Breast epithelium (tissue), 3 donors: ENCODE measurements at regions not wholly inside any gene's neighbourhood (a gene's known extent, or its start where the extent isn't known, plus 50 kb on each side); places are given as distances from the start of the nearest gene placed in this dataset.

ENCODE experiments used
- POLR2A ChIP-seq: fragments of 450-650 bp; IDR thresholded peaks from one replicate; pipeline ENCODE4 v1.6.1; 2016; ENCODE audit warnings: antibody characterized with exemption, mild to moderate bottlenecking, moderate library complexity
- POLR2AphosphoS5 ChIP-seq, 3 donors: sonication (generic); formaldehyde crosslinking; IDR thresholded peaks; one replicate each; pipeline ENCODE4 v1.6.1; 2017; ENCODE audit warnings: antibody characterized with exemption in 3 of 3
- TF ChIP-seq, protein P1 (sequence below), 3 donors: fragments of 450-650 bp; IDR thresholded peaks; one replicate each; pipeline ENCODE4 v1.5.1; 2016 to 2017; ENCODE audit warnings: antibody characterized with exemption in 3 of 3, mild to moderate bottlenecking in 3 of 3, moderate library complexity in 3 of 3

DNA sequence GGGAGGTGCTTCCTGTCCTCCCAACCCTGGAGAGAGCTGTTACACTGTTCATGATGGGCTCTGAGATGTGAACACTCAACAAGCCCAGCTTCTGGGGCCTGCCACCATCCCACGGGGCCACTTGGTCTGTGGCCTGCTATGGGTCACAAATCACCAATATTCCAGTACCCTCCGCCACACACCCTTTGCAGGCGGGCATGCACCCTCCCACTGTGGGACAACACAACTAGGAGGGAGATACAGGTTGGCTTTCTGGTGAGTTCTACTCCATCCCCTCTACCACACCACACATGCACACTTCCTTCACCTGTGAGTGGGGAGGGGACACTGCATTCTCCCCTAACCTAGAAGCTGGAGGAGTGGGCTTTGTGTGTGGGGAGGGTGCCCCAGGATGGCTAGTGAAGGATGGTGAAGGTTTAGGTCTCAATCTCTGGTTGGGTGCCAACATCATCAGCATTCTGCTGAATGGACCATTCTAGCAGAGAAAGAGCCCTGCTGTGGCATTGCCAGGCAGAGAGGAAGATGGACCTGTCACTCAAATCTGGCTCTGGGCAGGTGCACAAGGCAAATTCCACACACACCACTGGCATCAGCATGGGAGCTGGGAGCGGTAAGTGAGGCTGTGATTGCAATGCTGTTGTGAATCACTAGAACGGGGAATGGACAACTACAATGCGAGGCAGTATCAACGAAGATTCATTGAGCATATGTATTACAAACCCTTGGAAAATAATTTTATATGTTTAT, 175.1 kb downstream of the THBS2 start:
- TF ChIP-seq, protein P1, sequence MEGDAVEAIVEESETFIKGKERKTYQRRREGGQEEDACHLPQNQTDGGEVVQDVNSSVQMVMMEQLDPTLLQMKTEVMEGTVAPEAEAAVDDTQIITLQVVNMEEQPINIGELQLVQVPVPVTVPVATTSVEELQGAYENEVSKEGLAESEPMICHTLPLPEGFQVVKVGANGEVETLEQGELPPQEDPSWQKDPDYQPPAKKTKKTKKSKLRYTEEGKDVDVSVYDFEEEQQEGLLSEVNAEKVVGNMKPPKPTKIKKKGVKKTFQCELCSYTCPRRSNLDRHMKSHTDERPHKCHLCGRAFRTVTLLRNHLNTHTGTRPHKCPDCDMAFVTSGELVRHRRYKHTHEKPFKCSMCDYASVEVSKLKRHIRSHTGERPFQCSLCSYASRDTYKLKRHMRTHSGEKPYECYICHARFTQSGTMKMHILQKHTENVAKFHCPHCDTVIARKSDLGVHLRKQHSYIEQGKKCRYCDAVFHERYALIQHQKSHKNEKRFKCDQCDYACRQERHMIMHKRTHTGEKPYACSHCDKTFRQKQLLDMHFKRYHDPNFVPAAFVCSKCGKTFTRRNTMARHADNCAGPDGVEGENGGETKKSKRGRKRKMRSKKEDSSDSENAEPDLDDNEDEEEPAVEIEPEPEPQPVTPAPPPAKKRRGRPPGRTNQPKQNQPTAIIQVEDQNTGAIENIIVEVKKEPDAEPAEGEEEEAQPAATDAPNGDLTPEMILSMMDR (IDR thresholded peaks at IDR 0.05), result no peak
- TF ChIP-seq POLR2A, result no peak
- no peak for TF ChIP-seq POLR2AphosphoS5 (IDR thresholded peaks at IDR 0.05)
